GM23248 (cell line): ENCODE measurements at regions not wholly inside any gene's neighbourhood (a gene's known extent, or its start where the extent isn't known, plus 50 kb on each side); places are given as distances from the start of the nearest gene placed in this dataset.

Experiments used
- EZH2 ChIP-seq: fragments of 200-600 bp; sonication (generic); IDR thresholded peaks from 2 replicates; pipeline ENCODE4 v1.6.1; 2018; ENCODE audit warnings: antibody characterized with exemption, mild to moderate bottlenecking; ENCODE audit not compliant: insufficient read depth, poor library complexity, severe bottlenecking
- EZH2phosphoT487 ChIP-seq: fragments of 200-600 bp; sonication (generic); IDR thresholded peaks from 2 replicates; pipeline ENCODE4 v1.6.1; 2018; ENCODE audit warnings: antibody characterized with exemption, moderate library complexity, mild to moderate bottlenecking, low read depth; ENCODE audit not compliant: insufficient read depth

DNA sequence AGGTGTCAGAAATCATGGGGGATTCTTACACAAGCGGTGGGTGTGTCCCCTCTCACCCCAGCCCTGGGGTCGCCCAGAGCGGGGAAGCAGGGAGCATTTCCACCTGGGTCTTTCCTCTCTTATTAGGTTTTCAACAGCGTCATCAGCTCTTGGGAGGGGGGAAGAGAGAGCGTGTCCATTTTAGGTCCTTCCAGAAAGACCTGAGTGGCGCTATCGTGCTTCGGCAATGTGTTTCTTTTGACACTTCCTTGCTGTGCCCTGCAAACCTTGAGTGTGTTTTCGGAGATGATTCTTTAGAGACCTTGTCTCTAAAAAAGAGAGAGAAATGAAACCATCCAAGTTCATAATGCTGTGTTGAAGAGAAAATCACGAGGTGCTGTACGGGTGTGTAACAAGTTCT lies 86.9 kb upstream of the PITRM1 start:
- TF ChIP-seq EZH2phosphoT487 (no peak), EZH2 (no peak)
